ENCODE measurements at regions not wholly inside any gene's neighbourhood (a gene's known extent, or its start where the extent isn't known, plus 50 kb on each side); places are given as distances from the start of the nearest gene placed in this dataset.

DNA sequence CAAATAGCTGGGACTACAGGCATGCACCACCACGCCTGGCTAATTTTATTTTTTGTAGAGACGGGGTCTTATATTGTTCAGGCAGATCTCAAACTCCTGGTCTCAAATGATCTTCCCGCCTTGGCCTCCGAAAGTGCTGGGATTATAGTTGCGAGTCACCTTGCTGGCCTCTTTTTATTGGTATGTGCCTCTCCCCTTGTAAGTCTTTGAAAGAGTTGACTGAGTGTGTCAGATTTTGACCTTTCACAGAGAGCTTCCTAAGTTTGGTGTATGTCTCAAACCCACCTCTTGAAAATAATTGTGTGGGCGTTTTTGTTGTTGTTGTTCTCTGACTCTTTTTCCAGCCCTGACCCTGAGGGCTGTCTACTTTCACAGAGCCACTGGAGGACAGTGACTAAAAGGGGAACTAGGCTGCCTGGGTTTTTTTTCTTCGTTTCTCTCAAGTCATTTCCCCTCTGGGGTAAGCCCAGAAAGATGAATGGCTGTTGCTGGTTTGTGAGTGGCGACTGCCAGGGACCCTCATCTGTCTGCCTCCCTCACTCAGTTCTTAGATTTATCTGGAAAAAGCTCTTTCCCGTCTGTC is 262.8 kb downstream of the ZEB1 start:
- Histone ChIP-seq H3K9me3 (no peaks in the 10 kb centered on the region), H3K36me3 (no peaks in the 10 kb centered on the region), H3K4me1 (ENCODE audit: control insufficient read depth in 1 of 2, insufficient read depth in 1 of 2, low read depth in 1 of 2, low read length in 1 of 2) (peaks cover 44 to 50% of the 10 kb centered on the region in 2 experiments), H3K27ac (peak overlapping the region; percentile 92), H3K27me3 (no peaks in the 10 kb centered on the region), H3K4me3 (ENCODE audit: low read depth in 1 of 2, low read length in 1 of 2) (peak overlapping the region; percentile 33 to 42)
- TF ChIP-seq CTCF (IDR thresholded peaks at IDR 0.05), result no peak

GRCh38 chr10:31580646-31581045 is 261.6 kb downstream of the ZEB1 start:
- no peaks in the 10 kb centered on the region for H3K27me3 ChIP-seq
- H3K27ac ChIP-seq, result peak overlapping the region; percentile 92
- H3K9me3 ChIP-seq, result no peaks in the 10 kb centered on the region
- H3K36me3 ChIP-seq, result no peaks in the 10 kb centered on the region
- H3K4me3 ChIP-seq (ENCODE audit: low read depth in 1 of 2, low read length in 1 of 2), result no peak overlapping the region
- H3K4me1 ChIP-seq (ENCODE audit: control insufficient read depth in 1 of 2, insufficient read depth in 1 of 2, low read depth in 1 of 2, low read length in 1 of 2), result peaks cover 39 to 44% of the 10 kb centered on the region in 2 experiments
- no peak for TF ChIP-seq CTCF (IDR thresholded peaks at IDR 0.05)

All from neutrophil (primary cell).